Erythroblast (primary cell): ENCODE measurements at regions not wholly inside any gene's neighbourhood (a gene's known extent, or its start where the extent isn't known, plus 50 kb on each side); places are given as distances from the start of the nearest gene placed in this dataset.

Experiments used
- GATA1 ChIP-seq: IDR thresholded peaks from 2 replicates; pipeline ENCODE4 v1.6.1; 2011; ENCODE audit warnings: low read depth, mild to moderate bottlenecking, control low read depth, low read length, moderate library complexity
- POLR2A ChIP-seq: IDR thresholded peaks from 2 replicates; pipeline ENCODE4 v1.6.1; 2011; ENCODE audit warnings: mild to moderate bottlenecking, low read length

DNA sequence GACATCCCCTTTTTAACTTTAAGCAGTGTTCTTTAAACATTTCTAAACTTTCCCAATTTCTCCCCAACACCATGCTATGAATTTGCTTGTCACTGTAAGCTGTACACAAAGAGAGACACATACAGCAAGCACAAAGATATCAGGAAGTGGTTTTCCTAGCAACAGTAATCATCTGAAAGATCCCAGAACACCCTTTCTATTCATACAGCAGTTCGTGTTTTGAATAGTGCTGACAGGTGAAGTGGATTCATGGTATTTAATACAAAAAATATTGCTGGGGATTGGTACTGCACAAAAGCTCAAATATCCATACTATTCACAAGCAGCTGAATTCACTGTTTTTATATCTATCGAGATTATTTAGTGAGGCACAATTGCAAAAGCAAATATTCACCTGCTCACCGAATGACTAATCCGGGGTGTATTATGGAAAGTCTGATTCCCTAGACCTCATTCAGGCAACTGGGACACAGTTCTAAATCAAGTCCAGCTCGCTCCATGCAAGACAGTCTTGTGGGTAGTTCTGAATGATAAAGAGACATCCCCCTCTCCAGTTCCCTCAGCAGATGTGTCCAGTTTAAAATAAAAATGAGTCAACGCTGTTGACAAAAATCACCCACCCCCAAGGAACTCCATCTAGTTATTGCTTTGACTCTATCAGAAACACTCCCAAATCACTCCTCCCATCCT is 107.1 kb upstream of the TSHZ2 start:
- TF ChIP-seq POLR2A (no peak), GATA1 (no peak)
